GM19463 (cell line): ENCODE measurements at regions not wholly inside any gene's neighbourhood (a gene's known extent, or its start where the extent isn't known, plus 50 kb on each side); places are given as distances from the start of the nearest gene placed in this dataset.
A peak's percentile ranks its signal among the peaks of the same experiment; 100 is the strongest.
"Not testable (repeated sequence)": the region's sequence is repeated elsewhere in the genome, so short reads cannot be mapped to it uniquely, and the experiment has no call there.

Experiments used
- ATAC-seq: cut with Tn5 transposase; IDR thresholded peaks from one replicate; pipeline ENCODE4 v1.9.1; 2021; ENCODE audit warnings: mild to moderate bottlenecking, moderate library complexity; ENCODE audit not compliant: unreplicated experiment

DNA sequence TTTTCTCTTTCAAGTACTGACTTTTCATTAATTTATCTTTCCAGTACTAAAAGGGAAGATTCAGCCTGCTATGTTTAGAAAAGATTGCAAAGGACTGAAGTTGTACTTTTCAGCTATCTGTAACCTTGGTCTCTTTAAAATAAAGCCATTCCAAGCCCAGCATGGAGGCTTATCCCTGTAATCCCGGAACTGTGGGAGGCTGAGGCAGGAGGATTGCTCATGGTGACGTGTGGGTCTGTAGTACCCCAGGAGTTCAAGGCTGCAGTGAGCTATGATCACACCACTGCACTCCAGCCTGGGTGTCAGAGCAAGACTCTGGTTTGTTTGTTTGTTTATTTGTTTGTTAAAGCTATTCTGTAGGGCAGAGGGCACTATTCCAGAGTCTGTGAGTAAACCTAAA, 50.6 kb upstream of the TMEM170B start:
- no peak for ATAC-seq

- no peak for ATAC-seq
Observed at GRCh38 chr6:11486486-11486885, 51.1 kb upstream of the TMEM170B start.

GRCh38 chr6:11486051-11486450, 51.5 kb upstream of the TMEM170B start:
- no peak for ATAC-seq

DNA sequence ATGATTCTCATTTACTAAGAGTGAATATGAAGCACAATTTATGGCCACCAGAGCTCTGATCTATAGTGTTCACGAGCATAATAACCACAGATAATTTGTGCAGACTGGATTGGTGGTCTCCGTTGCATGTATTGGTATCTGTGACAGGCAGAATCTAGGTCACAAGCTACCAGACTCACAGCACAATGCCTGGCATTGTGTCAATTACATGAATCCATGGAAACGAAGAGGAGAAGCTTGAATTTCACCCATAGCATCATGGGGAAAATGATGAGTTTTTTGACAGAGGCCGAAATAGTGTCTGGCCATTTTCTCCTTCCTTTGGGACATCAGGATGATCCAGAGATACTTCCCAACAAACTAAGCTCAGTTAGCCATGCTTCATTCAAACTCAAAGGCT, 52.3 kb upstream of the TMEM170B start:
- no peak for ATAC-seq

- no peak for ATAC-seq
Observed at GRCh38 chr6:11484441-11484840, 53.1 kb upstream of the TMEM170B start.

GRCh38 chr6:11482616-11483015, 54.9 kb upstream of the TMEM170B start:
- ATAC-seq: no peak

DNA sequence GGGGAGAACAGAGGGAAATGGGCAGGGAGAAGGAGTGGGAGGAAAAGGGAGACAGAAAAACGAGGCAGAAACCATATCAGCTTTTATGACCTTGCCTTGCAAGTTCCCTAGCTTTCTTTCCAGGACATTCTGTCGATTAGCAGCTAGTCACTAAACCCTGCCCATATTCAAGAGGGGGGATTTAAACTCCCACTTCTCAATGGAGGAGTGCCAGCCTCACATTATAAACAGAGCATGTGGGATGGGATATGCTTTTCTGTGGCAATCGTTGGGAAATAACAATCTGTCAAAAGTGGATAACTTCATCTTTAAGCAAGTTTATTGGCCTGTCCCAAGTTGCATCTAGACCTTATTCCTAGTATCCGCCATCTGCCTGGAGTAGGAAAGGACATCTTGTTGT, 57.0 kb upstream of the TMEM170B start:
- no peak for ATAC-seq

DNA sequence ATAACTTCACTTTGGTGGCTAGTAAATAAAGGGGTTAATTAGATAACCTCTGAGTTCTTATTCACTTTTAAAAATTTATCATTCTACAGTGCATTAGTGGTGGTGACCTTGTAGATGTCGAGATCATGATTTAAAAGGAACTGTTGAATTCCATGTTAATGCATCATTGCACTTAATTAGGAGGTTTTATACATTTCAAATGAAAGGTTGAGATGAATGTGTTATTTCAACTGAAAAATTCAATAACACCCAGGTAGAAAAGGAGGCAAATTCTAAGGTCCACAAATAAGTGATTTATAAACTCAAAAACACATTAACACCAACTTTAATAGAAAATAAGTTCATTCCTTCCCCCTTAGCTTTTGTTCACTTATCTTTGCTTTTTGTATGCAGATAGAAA, 58.3 kb upstream of the TMEM170B start:
- ATAC-seq: no peak

GRCh38 chr6:11478586-11478985, 59.0 kb upstream of the TMEM170B start:
- no peak for ATAC-seq

DNA sequence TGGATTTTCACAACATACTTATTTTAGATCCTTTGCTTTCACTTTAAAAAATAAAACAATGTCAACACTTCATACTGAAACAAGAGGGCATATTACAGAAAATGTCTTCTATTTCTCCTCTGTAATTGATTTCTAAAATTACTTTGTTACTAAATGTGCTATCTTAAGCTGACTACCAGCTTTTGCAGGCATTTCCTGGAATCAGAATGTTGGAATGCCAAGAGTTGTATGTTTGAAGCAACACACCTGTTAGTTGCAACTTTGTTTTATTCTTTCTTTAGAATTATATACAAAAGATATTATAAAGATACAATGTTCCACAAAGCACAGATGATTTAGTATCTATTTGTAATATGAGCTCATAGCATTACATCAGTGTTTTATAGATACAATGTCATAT, 62.5 kb upstream of the TMEM170B start:
- no peak for ATAC-seq

- ATAC-seq: no peak
Observed at GRCh38 chr6:11473008-11473740, 64.4 kb upstream of the TMEM170B start.

DNA sequence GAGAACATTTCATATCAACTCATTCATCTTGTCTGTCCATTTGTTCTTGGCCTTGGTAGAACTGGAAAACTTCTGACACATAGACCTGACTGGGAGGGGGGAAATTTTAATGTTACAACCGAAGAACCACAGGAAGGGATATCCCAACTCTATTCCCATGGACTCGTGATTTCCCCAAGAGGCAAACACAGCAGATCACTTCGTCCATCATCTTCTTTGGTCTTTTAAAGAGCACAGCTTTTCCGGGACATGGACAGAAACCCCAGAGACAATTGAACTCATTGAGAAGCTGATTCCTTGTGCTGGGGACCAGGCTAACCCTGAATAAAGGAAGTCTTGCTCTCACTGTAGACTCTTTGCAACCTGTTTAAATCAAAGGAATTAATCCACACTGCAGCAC, 66.3 kb upstream of the TMEM170B start:
- ATAC-seq: no peak

DNA sequence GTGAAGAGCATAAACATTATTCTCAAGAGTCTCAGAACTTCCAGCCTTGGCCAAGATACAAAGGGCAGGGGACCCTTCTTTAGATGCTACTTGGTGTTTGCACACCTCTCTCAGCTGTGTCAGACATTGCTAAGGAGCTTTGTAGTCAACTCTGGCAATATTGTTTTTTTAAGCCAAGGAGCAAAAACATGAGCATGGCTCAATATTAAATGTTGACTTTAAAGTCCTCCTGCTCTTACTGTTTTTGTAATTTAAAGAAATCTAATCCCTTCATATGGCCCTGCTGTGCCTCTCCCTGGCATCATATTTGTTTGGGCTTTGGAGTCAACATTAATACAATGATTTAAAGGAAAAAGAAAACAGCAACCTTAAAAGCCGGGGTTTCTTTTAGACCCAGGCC, 67.9 kb upstream of the TMEM170B start:
- ATAC-seq: no peak

DNA sequence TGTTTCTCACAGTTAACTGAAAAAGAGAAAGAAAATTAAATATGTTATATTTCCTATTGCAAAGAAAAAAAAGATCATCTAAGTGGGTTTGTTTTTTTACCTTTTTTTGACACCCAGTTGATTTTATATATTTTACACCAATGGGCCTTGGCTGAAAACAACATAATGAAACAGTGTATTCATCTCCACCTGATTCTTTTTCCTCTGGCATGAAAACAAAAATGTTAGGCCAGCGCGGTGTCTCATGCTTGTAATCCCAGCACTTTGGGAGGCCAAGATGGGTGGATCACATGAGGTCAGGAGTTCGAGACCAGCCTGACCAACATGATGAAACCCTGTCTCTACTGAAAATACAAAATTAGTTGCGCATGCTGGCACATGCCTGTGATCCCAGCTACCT, 69.3 kb upstream of the TMEM170B start:
- ATAC-seq: not testable (repeated sequence)

- ATAC-seq: no peak
Observed at GRCh38 chr6:11467364-11467763, 70.2 kb upstream of the TMEM170B start.

DNA sequence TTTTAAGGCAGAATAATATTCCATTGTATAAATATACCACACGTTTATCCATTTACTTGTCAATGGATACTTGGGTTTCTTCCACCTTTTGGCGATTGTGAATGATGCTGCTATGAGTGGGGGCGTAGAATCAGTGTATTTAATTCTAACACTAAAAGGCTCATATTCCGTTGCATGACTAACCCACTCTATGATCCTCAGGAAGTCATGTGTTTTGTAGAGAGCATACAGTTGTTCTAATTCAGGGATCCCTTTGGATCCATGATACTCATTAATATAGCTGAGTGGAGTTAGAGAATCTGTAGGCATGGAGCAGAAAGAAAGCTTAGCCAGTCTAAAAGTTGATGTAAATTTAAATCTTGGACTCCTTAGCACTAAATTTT, 74.2 kb upstream of the TMEM170B start:
- ATAC-seq: no peak

DNA sequence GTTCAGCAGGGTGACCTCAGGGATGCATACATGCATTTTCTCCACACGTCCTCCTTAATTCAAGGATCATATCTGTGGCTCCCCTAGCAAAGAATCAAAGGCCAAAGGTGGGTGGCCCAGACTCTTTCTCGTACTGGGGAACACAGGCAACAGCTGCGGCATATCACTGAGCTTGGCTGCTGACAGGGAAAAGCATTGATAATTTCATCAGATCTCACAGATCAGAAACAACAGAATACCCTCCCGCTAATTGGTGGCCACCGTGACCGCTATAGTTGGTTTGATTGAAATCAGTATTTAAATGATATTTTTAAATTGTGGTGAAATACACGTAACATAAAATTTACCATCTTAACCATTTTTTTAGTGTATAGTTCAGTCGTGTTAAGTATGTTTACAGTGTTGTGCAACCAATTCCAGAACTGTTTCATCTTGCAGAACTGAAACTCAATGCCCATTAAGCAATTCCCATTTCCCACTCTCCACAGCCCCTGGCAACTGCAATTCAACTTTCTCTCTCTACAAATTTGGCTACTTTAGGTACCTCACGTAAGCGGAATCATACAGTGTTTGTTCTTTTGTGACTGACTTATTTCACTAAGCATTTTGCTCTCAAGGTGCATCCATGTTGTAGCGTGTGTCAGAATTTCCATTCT, 74.7 kb upstream of the TMEM170B start:
- ATAC-seq: no peak

GRCh38 chr6:11460837-11461661, 76.5 kb upstream of the TMEM170B start:
- peak; percentile 49 for ATAC-seq

- ATAC-seq: peak; percentile 31
Observed at GRCh38 chr6:11460001-11460668, 77.4 kb upstream of the TMEM170B start.

GRCh38 chr6:11459079-11459610, 78.4 kb upstream of the TMEM170B start:
- ATAC-seq: peak; percentile 67

- no peak for ATAC-seq
Observed at GRCh38 chr6:11458509-11458908, 79.0 kb upstream of the TMEM170B start.
